OCI-LY1 (cell line): ENCODE measurements at regions not wholly inside any gene's neighbourhood (a gene's known extent, or its start where the extent isn't known, plus 50 kb on each side); places are given as distances from the start of the nearest gene placed in this dataset.

ENCODE experiments used
- EZH2 ChIP-seq: fragments of 200-600 bp; sonication (generic), shearing (Covaris generic); IDR thresholded peaks from 2 replicates; pipeline ENCODE4 v1.8.0; 2017; ENCODE audit warnings: borderline replicate concordance, mixed run types, mild to moderate bottlenecking, antibody characterized with exemption, low read length, moderate library complexity, mixed read lengths
- TF ChIP-seq, protein P1 (sequence below): fragments of 200-600 bp; sonication (generic), shearing (Covaris generic); IDR thresholded peaks from 2 replicates; pipeline ENCODE4 v1.5.1; 2017; ENCODE audit warnings: mild to moderate bottlenecking, antibody characterized with exemption, low read length, moderate library complexity, mixed read lengths

- TF ChIP-seq, protein P1, sequence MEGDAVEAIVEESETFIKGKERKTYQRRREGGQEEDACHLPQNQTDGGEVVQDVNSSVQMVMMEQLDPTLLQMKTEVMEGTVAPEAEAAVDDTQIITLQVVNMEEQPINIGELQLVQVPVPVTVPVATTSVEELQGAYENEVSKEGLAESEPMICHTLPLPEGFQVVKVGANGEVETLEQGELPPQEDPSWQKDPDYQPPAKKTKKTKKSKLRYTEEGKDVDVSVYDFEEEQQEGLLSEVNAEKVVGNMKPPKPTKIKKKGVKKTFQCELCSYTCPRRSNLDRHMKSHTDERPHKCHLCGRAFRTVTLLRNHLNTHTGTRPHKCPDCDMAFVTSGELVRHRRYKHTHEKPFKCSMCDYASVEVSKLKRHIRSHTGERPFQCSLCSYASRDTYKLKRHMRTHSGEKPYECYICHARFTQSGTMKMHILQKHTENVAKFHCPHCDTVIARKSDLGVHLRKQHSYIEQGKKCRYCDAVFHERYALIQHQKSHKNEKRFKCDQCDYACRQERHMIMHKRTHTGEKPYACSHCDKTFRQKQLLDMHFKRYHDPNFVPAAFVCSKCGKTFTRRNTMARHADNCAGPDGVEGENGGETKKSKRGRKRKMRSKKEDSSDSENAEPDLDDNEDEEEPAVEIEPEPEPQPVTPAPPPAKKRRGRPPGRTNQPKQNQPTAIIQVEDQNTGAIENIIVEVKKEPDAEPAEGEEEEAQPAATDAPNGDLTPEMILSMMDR: no peak
- no peak for TF ChIP-seq EZH2
These were observed 835.6 kb downstream of the IGSF11 start for GRCh38 chr3:118199044-118199443.
